CD14-positive monocyte (primary cell): ENCODE measurements at regions not wholly inside any gene's neighbourhood (a gene's known extent, or its start where the extent isn't known, plus 50 kb on each side); places are given as distances from the start of the nearest gene placed in this dataset.

Experiments
- DNase-seq, 3 donors: peaks; one replicate each; pipeline ENCODE4 v3.0.0-alpha.2; 2011 to 2022
- H2AFZ ChIP-seq: 2 replicates; pipeline ENCODE4 v1.6.0; 2012; ENCODE audit warnings: mild to moderate bottlenecking, low read depth, low read length, inconsistent platforms; ENCODE audit not compliant: insufficient read depth, poor library complexity, severe bottlenecking
- H3K27ac ChIP-seq, 2 donors: 1 replicate in 1 of 2; 2 replicates in 1 of 2; pipeline ENCODE4 v1.5.1; 2012 to 2013; ENCODE audit warnings: low read length in 2 of 2, control low read depth in 1 of 2, inconsistent platforms in 1 of 2, low read depth in 1 of 2, mild to moderate bottlenecking in 1 of 2
- H3K27me3 ChIP-seq, 2 donors: one replicate each; pipeline versions ENCODE4 v1.6.0 to v1.6.1; 2011 to 2013; ENCODE audit warnings: low read length in 2 of 2; ENCODE audit not compliant: control insufficient read depth in 2 of 2, insufficient read depth in 2 of 2
- H3K36me3 ChIP-seq, 2 donors: replicated peaks in 1 of 2; 1 replicate in 1 of 2; 2 replicates in 1 of 2; pipeline versions ENCODE4 v1.5.1 to v1.6.1; 2012 to 2013; ENCODE audit warnings: low read length in 2 of 2, control low read depth in 1 of 2, inconsistent platforms in 1 of 2, mild to moderate bottlenecking in 1 of 2; ENCODE audit not compliant: insufficient read depth in 2 of 2, control insufficient read depth in 1 of 2
- H3K4me1 ChIP-seq, 2 donors: 1 replicate in 1 of 2; 2 replicates in 1 of 2; pipeline versions ENCODE4 v1.5.1 to v1.6.1; 2012 to 2013; ENCODE audit warnings: low read length in 2 of 2, control low read depth in 1 of 2, inconsistent platforms in 1 of 2, mild to moderate bottlenecking in 1 of 2, moderate library complexity in 1 of 2; ENCODE audit not compliant: insufficient read depth in 2 of 2, control insufficient read depth in 1 of 2
- H3K4me2 ChIP-seq: replicated peaks from 2 replicates; pipeline ENCODE3; 2012; ENCODE audit warnings: low read length, moderate library complexity, mild to moderate bottlenecking; ENCODE audit not compliant: poor library complexity, severe bottlenecking; ENCODE audit errors: extremely low read depth
- H3K4me3 ChIP-seq, 3 experiments: fragments of 200-600 bp in 1 of 3; sonication (generic) in 1 of 3; replicated peaks in 1 of 3; 1 replicate in 2 of 3; 2 replicates in 1 of 3; pipeline ENCODE4 v1.5.1; 2011 to 2013; ENCODE audit warnings: low read length in 3 of 3, mild to moderate bottlenecking in 3 of 3, control low read depth in 2 of 3, low read depth in 2 of 3, inconsistent platforms in 1 of 3, moderate library complexity in 1 of 3
- H3K79me2 ChIP-seq: 2 replicates; pipeline ENCODE4 v1.6.0; 2012; ENCODE audit warnings: mild to moderate bottlenecking, control low read depth, inconsistent platforms, low read length, moderate library complexity; ENCODE audit not compliant: insufficient read depth
- H3K9ac ChIP-seq: 2 replicates; pipeline ENCODE4 v1.6.0; 2017; ENCODE audit warnings: low read length, mild to moderate bottlenecking; ENCODE audit not compliant: insufficient read depth, poor library complexity, severe bottlenecking
- H3K9me3 ChIP-seq, 2 donors: replicated peaks in 1 of 2; 1 replicate in 1 of 2; 2 replicates in 1 of 2; pipeline versions ENCODE4 v1.5.1 to v1.6.1; 2012 to 2013; ENCODE audit warnings: low read length in 2 of 2, control low read depth in 1 of 2; ENCODE audit not compliant: control insufficient read depth in 1 of 2, insufficient read depth in 1 of 2
- H4K20me1 ChIP-seq: 2 replicates; pipeline ENCODE4 v1.6.0; 2012; ENCODE audit warnings: mild to moderate bottlenecking, low read length, control low read depth, moderate library complexity; ENCODE audit not compliant: insufficient read depth
- H3K27ac Mint-ChIP-seq, 7 donors: one replicate each; pipeline ENCODE4 v1.8.0; 2020; ENCODE audit warnings: mild to moderate bottlenecking in 7 of 7, mixed read lengths in 7 of 7, moderate library complexity in 6 of 7, inconsistent platforms in 2 of 7
- H3K27me3 Mint-ChIP-seq, 3 donors: one replicate each; pipeline ENCODE4 v1.8.0; 2021 to 2022; ENCODE audit warnings: low read depth in 3 of 3, mild to moderate bottlenecking in 3 of 3, mixed read lengths in 3 of 3, moderate library complexity in 3 of 3, inconsistent platforms in 1 of 3
- H3K36me3 Mint-ChIP-seq, 2 donors: one replicate each; pipeline ENCODE4 v1.8.0; 2020; ENCODE audit warnings: mixed read lengths in 2 of 2, inconsistent platforms in 1 of 2, mild to moderate bottlenecking in 1 of 2
- H3K4me1 Mint-ChIP-seq: one replicate; pipeline ENCODE4 v1.8.0; 2020; ENCODE audit warnings: mild to moderate bottlenecking, mixed read lengths
- H3K4me3 Mint-ChIP-seq, 2 donors: one replicate each; pipeline ENCODE4 v1.8.0; 2020; ENCODE audit warnings: mild to moderate bottlenecking in 2 of 2, mixed read lengths in 2 of 2, moderate library complexity in 1 of 2
- H3K9me3 Mint-ChIP-seq, 7 donors: one replicate each; pipeline ENCODE4 v1.8.0; 2020 to 2022; ENCODE audit warnings: mixed read lengths in 7 of 7, mild to moderate bottlenecking in 6 of 7, moderate library complexity in 6 of 7, inconsistent platforms in 2 of 7
- CTCF ChIP-seq: fragments of 200-600 bp; IDR thresholded peaks from one replicate; pipeline ENCODE4 v1.8.0; 2022; ENCODE audit warnings: antibody characterized with exemption, mild to moderate bottlenecking
- WGBS: methylation state at CpG from one replicate; pipeline ENCODE4 v1.1.5; 2013; ENCODE audit warnings: missing lambda C conversion rate; ENCODE audit not compliant: insufficient coverage; 5-methylcytosine and 5-hydroxymethylcytosine counted together
- intact Hi-C, 2 donors: fragments of 100-400 bp; cut with micrococcal nuclease; formaldehyde crosslinking; loops; one replicate each; pipeline versions ENCODE4 v1.15.0 to v1.15.1; 2023

GRCh38 chr6:22401206-22401605, 104.4 kb upstream of the PRL start:
- Histone ChIP-seq H4K20me1 (no peaks in the 10 kb centered on the region), H3K36me3 (no peaks in the 10 kb centered on the region), H3K4me1 (no peaks in the 10 kb centered on the region), H3K9ac (no peak overlapping the region), H3K27me3 (no peaks in the 10 kb centered on the region), H2AFZ (no peak overlapping the region), H3K9me3 (no peaks in the 10 kb centered on the region), H3K27ac (no peak overlapping the region), H3K4me3 (no peak overlapping the region), H3K4me2 (no peak overlapping the region), H3K79me2 (no peaks in the 10 kb centered on the region)
- no peak overlapping the region for H3K4me3 Mint-ChIP-seq
- H3K36me3 Mint-ChIP-seq = no peaks in the 10 kb centered on the region
- H3K27me3 Mint-ChIP-seq = no peaks in the 10 kb centered on the region
- DNase-seq = no peak
- peaks cover 0 to 8% (median 4%) of the 10 kb centered on the region in 7 donors for H3K9me3 Mint-ChIP-seq
- H3K27ac Mint-ChIP-seq = peak overlapping the region in 1 of 7 donors; percentile 60
- WGBS = no CpG with 5 or more reads among the region's 1 CpG
- no peaks in the 10 kb centered on the region for H3K4me1 Mint-ChIP-seq
- no peak for TF ChIP-seq CTCF
- intact Hi-C loops = no loop called here

DNA sequence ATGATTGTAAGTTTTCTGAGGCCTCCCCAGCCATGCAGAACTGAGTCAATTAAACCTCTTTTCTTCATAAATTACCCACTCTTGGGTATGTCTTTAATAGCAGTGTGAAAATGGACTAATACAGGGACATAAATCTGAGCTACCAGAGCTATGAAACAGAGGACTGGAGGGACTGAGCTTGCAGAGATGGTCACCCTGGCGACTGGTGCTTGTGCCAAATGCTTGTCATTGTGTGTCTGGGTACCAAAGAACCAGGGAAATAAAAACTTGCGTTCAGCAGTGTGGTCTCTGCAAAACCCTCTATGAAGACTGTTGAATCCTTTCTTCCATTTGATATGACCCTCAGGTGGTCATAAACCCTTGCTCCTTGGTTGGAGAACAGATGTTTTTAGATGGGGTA, 105.1 kb upstream of the PRL start:
- H3K4me1 Mint-ChIP-seq = no peaks in the 10 kb centered on the region
- H3K4me3 Mint-ChIP-seq = no peak overlapping the region
- no peak overlapping the region for H3K4me3 ChIP-seq
- no peak overlapping the region for H3K4me2 ChIP-seq
- no peak for DNase-seq
- no peaks in the 10 kb centered on the region for H3K79me2 ChIP-seq
- 100% methylated on average over 1 of the region's 2 CpGs for WGBS
- H3K27ac Mint-ChIP-seq = no peak overlapping the region
- H3K27ac ChIP-seq = no peak overlapping the region
- no peaks in the 10 kb centered on the region for H3K27me3 Mint-ChIP-seq
- H2AFZ ChIP-seq = no peak overlapping the region
- H3K9me3 Mint-ChIP-seq = peaks cover 0 to 8% (median 5%) of the 10 kb centered on the region in 7 donors
- no peak overlapping the region for H3K9ac ChIP-seq
- no peaks in the 10 kb centered on the region for H3K27me3 ChIP-seq
- intact Hi-C loops = no loop called here
- H3K36me3 Mint-ChIP-seq = no peaks in the 10 kb centered on the region
- TF ChIP-seq CTCF = no peak
- H3K9me3 ChIP-seq = no peaks in the 10 kb centered on the region
- no peaks in the 10 kb centered on the region for H3K4me1 ChIP-seq
- H3K36me3 ChIP-seq = no peaks in the 10 kb centered on the region
- H4K20me1 ChIP-seq = no peaks in the 10 kb centered on the region
